ENCODE measurements at regions not wholly inside any gene's neighbourhood (a gene's known extent, or its start where the extent isn't known, plus 50 kb on each side); places are given as distances from the start of the nearest gene placed in this dataset.

- TF ChIP-seq ZNF263 (CRISPR knock-in tag; IDR thresholded peaks at IDR 0.05; ENCODE audit: borderline replicate concordance), result no peak
- TF ChIP-seq CTCF (IDR thresholded peaks at IDR 0.05 in 2 of 3, conservative IDR thresholded peaks at IDR 0.05 in 1 of 3; ENCODE audit: insufficient read depth in 2 of 3, low read depth in 1 of 3, low read length in 3 of 3), result no peak
- TF ChIP-seq CHD2 (IDR thresholded peaks at IDR 0.05; ENCODE audit: low read depth, low read length), result no peak
- TF ChIP-seq NR2F6 (CRISPR knock-in tag; IDR thresholded peaks at IDR 0.05), result no peak
- TF ChIP-seq FOS (IDR thresholded peaks at IDR 0.05; ENCODE audit: extremely low read depth, insufficient read length), result no peak
- no peak for TF ChIP-seq ZNF764 (CRISPR knock-in tag; IDR thresholded peaks at IDR 0.05; ENCODE audit: low read depth)
- TF ChIP-seq AFF1 (IDR thresholded peaks at IDR 0.05; ENCODE audit: low read depth in 1 of 2, partially characterized antibody in 2 of 2), result no peak
- TF ChIP-seq HNRNPK (IDR thresholded peaks at IDR 0.05; ENCODE audit: low read depth, low read length, poor library complexity, severe bottlenecking), result no peak
- no peak for TF ChIP-seq CREB1 (IDR thresholded peaks at IDR 0.05)
- TF ChIP-seq CREB1 (CRISPR knock-in tag; IDR thresholded peaks at IDR 0.05), result no peak
- TF ChIP-seq BRD4 (IDR thresholded peaks at IDR 0.05), result no peak
- TF ChIP-seq TEAD4 (IDR thresholded peaks at IDR 0.05; ENCODE audit: low read length), result no peak
- no peak for TF ChIP-seq TEAD4 (CRISPR knock-in tag; IDR thresholded peaks at IDR 0.05; ENCODE audit: borderline replicate concordance)
- TF ChIP-seq ATF4 (CRISPR knock-in tag; IDR thresholded peaks at IDR 0.05), result no peak
- no peak for TF ChIP-seq E2F4 (CRISPR knock-in tag; IDR thresholded peaks at IDR 0.05; ENCODE audit: low read depth)
Observed at GRCh38 chr20:22374066-22374465, 210.3 kb downstream of the FOXA2 start.

Data from K562 (cell line).